Smooth muscle cell (in vitro differentiated cells): ENCODE measurements at regions not wholly inside any gene's neighbourhood (a gene's known extent, or its start where the extent isn't known, plus 50 kb on each side); places are given as distances from the start of the nearest gene placed in this dataset.
"Not testable (repeated sequence)": the region's sequence is repeated elsewhere in the genome, so short reads cannot be mapped to it uniquely, and the experiment has no call there.

Experiments
- DNase-seq: peaks from one replicate; lab custom pipeline; 2025; ENCODE audit not compliant: unreplicated experiment; lab: John Stamatoyannopoulos, UW
- H2AFZ ChIP-seq: fragments of 200-600 bp; sonication (generic); 2 replicates; pipeline ENCODE4 v1.6.0; 2016; ENCODE audit warnings: antibody characterized with exemption, low read depth, mild to moderate bottlenecking
- H3F3A ChIP-seq: fragments of 200-600 bp; sonication (generic); 2 replicates; pipeline ENCODE4 v1.6.0; 2017; ENCODE audit warnings: antibody characterized with exemption, low read depth
- H3K27ac ChIP-seq: fragments of 200-600 bp; sonication (generic); 2 replicates; pipeline ENCODE4 v1.5.1; 2016; ENCODE audit warnings: low read depth, mild to moderate bottlenecking
- H3K27me3 ChIP-seq: fragments of 200-600 bp; sonication (generic); 2 replicates; pipeline ENCODE4 v1.6.1; 2016; ENCODE audit warnings: low read depth, mild to moderate bottlenecking
- H3K36me3 ChIP-seq: fragments of 200-600 bp; sonication (generic); 2 replicates; pipeline ENCODE4 v1.5.1; 2016; ENCODE audit warnings: low read depth
- H3K4me1 ChIP-seq: fragments of 200-600 bp; sonication (generic); 2 replicates; pipeline ENCODE4 v1.5.1; 2016; ENCODE audit warnings: low read depth
- H3K4me2 ChIP-seq: fragments of 200-600 bp; sonication (generic); 2 replicates; pipeline ENCODE4 v1.6.0; 2016; ENCODE audit warnings: mild to moderate bottlenecking
- H3K4me3 ChIP-seq: fragments of 200-600 bp; sonication (generic); 2 replicates; pipeline ENCODE4 v1.5.1; 2016; ENCODE audit warnings: mild to moderate bottlenecking
- H3K79me2 ChIP-seq: fragments of 200-600 bp; sonication (generic); 2 replicates; pipeline ENCODE4 v1.6.0; 2016; ENCODE audit warnings: low read depth, mild to moderate bottlenecking
- H3K9ac ChIP-seq: fragments of 200-600 bp; sonication (generic); 2 replicates; pipeline ENCODE4 v1.6.0; 2016; ENCODE audit warnings: low read depth
- H3K9me3 ChIP-seq: fragments of 200-600 bp; sonication (generic); replicated peaks from 2 replicates; pipeline ENCODE4 v1.5.1; 2016; ENCODE audit warnings: low read depth
- H4K20me1 ChIP-seq: fragments of 200-600 bp; sonication (generic); 2 replicates; pipeline ENCODE4 v1.6.0; 2016; ENCODE audit warnings: low read depth
- WGBS: methylation state at CpG from one replicate; pipeline ENCODE4 v1.1.7; 2016; ENCODE audit warnings: low lambda C conversion rate; 5-methylcytosine and 5-hydroxymethylcytosine counted together
- TF ChIP-seq, protein P1 (sequence below): fragments of 200-600 bp; sonication (generic); IDR thresholded peaks from 2 replicates; pipeline ENCODE4 v1.5.1; 2017; ENCODE audit warnings: borderline replicate concordance, mild to moderate bottlenecking, antibody characterized with exemption; ENCODE audit not compliant: insufficient read depth, poor library complexity, severe bottlenecking

- H3K27me3 ChIP-seq: no peaks in the 10 kb centered on the region
- no peak overlapping the region for H3K27ac ChIP-seq
- H3K79me2 ChIP-seq: no peaks in the 10 kb centered on the region
- 93% methylated on average over 3 of the region's 3 CpGs for WGBS
- H3K9me3 ChIP-seq: peaks cover 2% of the 10 kb centered on the region
- no peak overlapping the region for H3K4me3 ChIP-seq
- TF ChIP-seq, protein P1, sequence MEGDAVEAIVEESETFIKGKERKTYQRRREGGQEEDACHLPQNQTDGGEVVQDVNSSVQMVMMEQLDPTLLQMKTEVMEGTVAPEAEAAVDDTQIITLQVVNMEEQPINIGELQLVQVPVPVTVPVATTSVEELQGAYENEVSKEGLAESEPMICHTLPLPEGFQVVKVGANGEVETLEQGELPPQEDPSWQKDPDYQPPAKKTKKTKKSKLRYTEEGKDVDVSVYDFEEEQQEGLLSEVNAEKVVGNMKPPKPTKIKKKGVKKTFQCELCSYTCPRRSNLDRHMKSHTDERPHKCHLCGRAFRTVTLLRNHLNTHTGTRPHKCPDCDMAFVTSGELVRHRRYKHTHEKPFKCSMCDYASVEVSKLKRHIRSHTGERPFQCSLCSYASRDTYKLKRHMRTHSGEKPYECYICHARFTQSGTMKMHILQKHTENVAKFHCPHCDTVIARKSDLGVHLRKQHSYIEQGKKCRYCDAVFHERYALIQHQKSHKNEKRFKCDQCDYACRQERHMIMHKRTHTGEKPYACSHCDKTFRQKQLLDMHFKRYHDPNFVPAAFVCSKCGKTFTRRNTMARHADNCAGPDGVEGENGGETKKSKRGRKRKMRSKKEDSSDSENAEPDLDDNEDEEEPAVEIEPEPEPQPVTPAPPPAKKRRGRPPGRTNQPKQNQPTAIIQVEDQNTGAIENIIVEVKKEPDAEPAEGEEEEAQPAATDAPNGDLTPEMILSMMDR: no peak
- no peaks in the 10 kb centered on the region for H3K36me3 ChIP-seq
- H3K9ac ChIP-seq: no peak overlapping the region
- no peaks in the 10 kb centered on the region for H4K20me1 ChIP-seq
- H3F3A ChIP-seq: no peaks in the 10 kb centered on the region
- H2AFZ ChIP-seq: no peak overlapping the region
- no peak overlapping the region for H3K4me2 ChIP-seq
- no peaks in the 10 kb centered on the region for H3K4me1 ChIP-seq
- no peak for DNase-seq
These were observed 893.5 kb upstream of the NUDT12 start for GRCh38 chr5:104456122-104456521.

DNA sequence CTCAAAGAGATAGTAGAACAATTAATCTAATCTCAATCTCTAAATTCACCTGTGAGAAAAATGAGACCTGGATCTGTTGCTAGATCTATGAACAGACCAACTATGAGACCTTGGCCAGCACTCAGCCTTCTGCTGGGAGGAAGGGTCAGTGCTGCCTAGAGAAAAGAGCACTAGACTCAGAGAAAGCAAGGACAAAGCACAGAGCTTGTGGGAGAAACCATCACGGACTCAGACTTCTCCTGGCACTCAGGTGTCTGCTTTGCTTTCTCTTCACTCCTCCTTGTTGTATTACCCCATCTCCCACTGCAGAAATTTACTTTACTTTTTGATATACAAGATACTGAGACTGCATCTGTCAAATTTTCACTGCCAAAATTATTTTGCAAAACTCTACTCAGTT is 890.0 kb upstream of the NUDT12 start:
- Histone ChIP-seq H3K4me1 (no peaks in the 10 kb centered on the region), H3F3A (no peaks in the 10 kb centered on the region), H3K9ac (peak overlapping the region; percentile 40), H2AFZ (peak overlapping the region; percentile 71), H3K27me3 (no peaks in the 10 kb centered on the region), H4K20me1 (no peaks in the 10 kb centered on the region), H3K4me3 (peak overlapping the region; percentile 36), H3K27ac (peak overlapping the region; percentile 61), H3K36me3 (no peaks in the 10 kb centered on the region), H3K4me2 (peak overlapping the region; percentile 57), H3K79me2 (no peaks in the 10 kb centered on the region), H3K9me3 (no peaks in the 10 kb centered on the region)
- TF ChIP-seq, protein P1: no peak
- DNase-seq: no peak
- 88% methylated on average over 1 of the region's 1 CpG for WGBS

GRCh38 chr5:104451911-104452310 is 889.3 kb upstream of the NUDT12 start:
- DNase-seq, H3K79me2 ChIP-seq, H3K4me1 ChIP-seq, H3K9me3 ChIP-seq, H4K20me1 ChIP-seq, H3K36me3 ChIP-seq, H3K27me3 ChIP-seq, H3F3A ChIP-seq: not testable (repeated sequence)
- 63% methylated on average over 19 of the region's 28 CpGs for WGBS
- peak overlapping the region; percentile 57 for H3K4me2 ChIP-seq
- peak overlapping the region; percentile 61 for H3K27ac ChIP-seq
- H3K9ac ChIP-seq: peak overlapping the region; percentile 40
- H2AFZ ChIP-seq: peak overlapping the region; percentile 71
- H3K4me3 ChIP-seq: peak overlapping the region; percentile 36

DNA sequence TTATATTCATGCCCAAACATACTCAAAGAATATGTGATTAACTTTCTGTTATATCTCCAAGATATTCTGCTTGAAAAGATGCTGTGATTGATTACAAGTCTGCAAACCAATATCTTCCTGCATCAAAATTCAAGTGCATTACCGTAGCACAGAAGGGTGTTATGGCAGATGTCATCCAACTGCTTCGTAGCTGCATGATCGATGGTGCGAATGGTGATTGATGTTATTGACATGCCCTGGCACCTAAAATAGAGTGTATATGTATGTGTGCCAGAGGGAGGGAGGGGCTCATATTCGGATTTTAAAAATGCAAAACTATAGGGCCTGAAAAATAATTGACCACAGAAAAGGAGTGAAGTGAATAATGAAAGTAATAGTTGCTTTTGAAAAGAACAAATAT is 882.1 kb upstream of the NUDT12 start:
- Histone ChIP-seq H3K27ac (no peak overlapping the region), H3K4me1 (no peaks in the 10 kb centered on the region), H3K79me2 (no peaks in the 10 kb centered on the region), H3K27me3 (no peaks in the 10 kb centered on the region), H3K4me2 (no peak overlapping the region), H3K9me3 (no peaks in the 10 kb centered on the region), H3K36me3 (no peaks in the 10 kb centered on the region), H4K20me1 (no peaks in the 10 kb centered on the region), H2AFZ (no peak overlapping the region), H3F3A (no peaks in the 10 kb centered on the region), H3K4me3 (no peak overlapping the region), H3K9ac (no peak overlapping the region)
- WGBS: 94% methylated on average over 5 of the region's 5 CpGs
- DNase-seq: no peak
- TF ChIP-seq, protein P1: no peak
